ENCODE measurements at regions not wholly inside any gene's neighbourhood (a gene's known extent, or its start where the extent isn't known, plus 50 kb on each side); places are given as distances from the start of the nearest gene placed in this dataset.

- DNase-seq (ENCODE audit: low spot score), result no peak
These were observed 578.7 kb upstream of the SLITRK1 start for GRCh38 chr13:84460989-84461388.

- no peak for DNase-seq (ENCODE audit: low spot score)
These were observed 573.0 kb upstream of the SLITRK1 start for GRCh38 chr13:84455143-84455905.

- DNase-seq (ENCODE audit: low spot score), result no peak
These were observed 565.3 kb upstream of the SLITRK1 start for GRCh38 chr13:84447640-84447978.

- no peak for DNase-seq (ENCODE audit: low spot score)
These were observed 564.8 kb upstream of the SLITRK1 start for GRCh38 chr13:84446972-84447639.

- no peak for DNase-seq (ENCODE audit: low spot score)
These were observed 563.5 kb upstream of the SLITRK1 start for GRCh38 chr13:84445776-84446175.

- DNase-seq (ENCODE audit: low spot score), result no peak
These were observed 561.2 kb upstream of the SLITRK1 start for GRCh38 chr13:84443463-84443862.

- DNase-seq (ENCODE audit: low spot score), result no peak
These were observed 556.8 kb upstream of the SLITRK1 start for GRCh38 chr13:84439108-84439507.

- DNase-seq (ENCODE audit: low spot score), result no peak
These were observed 550.8 kb upstream of the SLITRK1 start for GRCh38 chr13:84433024-84433423.

GRCh38 chr13:84431646-84432045 lies 549.4 kb upstream of the SLITRK1 start:
- DNase-seq (ENCODE audit: low spot score), result no peak

- DNase-seq (ENCODE audit: low spot score), result no peak
These were observed 548.2 kb upstream of the SLITRK1 start for GRCh38 chr13:84430446-84430845.

- no peak for DNase-seq (ENCODE audit: low spot score)
These were observed 547.7 kb upstream of the SLITRK1 start for GRCh38 chr13:84430015-84430414.

GRCh38 chr13:84418041-84418440 lies 535.8 kb upstream of the SLITRK1 start:
- no peak for DNase-seq (ENCODE audit: low spot score)

GRCh38 chr13:84417416-84417815 lies 535.1 kb upstream of the SLITRK1 start:
- DNase-seq (ENCODE audit: low spot score), result no peak

GRCh38 chr13:84413016-84413415 lies 530.7 kb upstream of the SLITRK1 start:
- DNase-seq (ENCODE audit: low spot score), result no peak

GRCh38 chr13:84405286-84405685 lies 523.0 kb upstream of the SLITRK1 start:
- DNase-seq (ENCODE audit: low spot score), result no peak

- DNase-seq (ENCODE audit: low spot score), result no peak
These were observed 518.4 kb upstream of the SLITRK1 start for GRCh38 chr13:84400706-84401105.

GRCh38 chr13:84399320-84400085 lies 517.2 kb upstream of the SLITRK1 start:
- DNase-seq (ENCODE audit: low spot score), result no peak

- no peak for DNase-seq (ENCODE audit: low spot score)
These were observed 511.8 kb upstream of the SLITRK1 start for GRCh38 chr13:84393981-84394625.

GRCh38 chr13:84380866-84381265 lies 498.6 kb upstream of the SLITRK1 start:
- no peak for DNase-seq (ENCODE audit: low spot score)

- no peak for DNase-seq (ENCODE audit: low spot score)
These were observed 494.8 kb upstream of the SLITRK1 start for GRCh38 chr13:84377106-84377505.

- DNase-seq (ENCODE audit: low spot score), result no peak
These were observed 484.2 kb upstream of the SLITRK1 start for GRCh38 chr13:84366506-84366905.

GRCh38 chr13:84362777-84363176 lies 480.5 kb upstream of the SLITRK1 start:
- no peak for DNase-seq (ENCODE audit: low spot score)
